Adrenal gland (tissue), 5 donors: ENCODE measurements at regions not wholly inside any gene's neighbourhood (a gene's known extent, or its start where the extent isn't known, plus 50 kb on each side); places are given as distances from the start of the nearest gene placed in this dataset.

ENCODE experiments used
- POLR2A ChIP-seq, 2 donors: fragments of 450-650 bp; IDR thresholded peaks; one replicate each; pipeline ENCODE4 v1.6.1; 2017; ENCODE audit warnings: antibody characterized with exemption in 2 of 2, mild to moderate bottlenecking in 2 of 2, moderate library complexity in 1 of 2
- TF ChIP-seq, protein P1 (sequence below), 6 experiments: fragments of 450-650 bp in 4 of 6; fragments of 200-600 bp in 2 of 6; sonication (generic) in 1 of 6; IDR thresholded peaks; 1 replicate in 5 of 6; 2 replicates in 1 of 6; pipeline versions ENCODE4 v1.5.1 to v1.8.0; 2016 to 2021; ENCODE audit warnings: antibody characterized with exemption in 6 of 6, mild to moderate bottlenecking in 2 of 6, moderate library complexity in 1 of 6
- donor health status: DM: no; HTN: no; CAD: no.

DNA sequence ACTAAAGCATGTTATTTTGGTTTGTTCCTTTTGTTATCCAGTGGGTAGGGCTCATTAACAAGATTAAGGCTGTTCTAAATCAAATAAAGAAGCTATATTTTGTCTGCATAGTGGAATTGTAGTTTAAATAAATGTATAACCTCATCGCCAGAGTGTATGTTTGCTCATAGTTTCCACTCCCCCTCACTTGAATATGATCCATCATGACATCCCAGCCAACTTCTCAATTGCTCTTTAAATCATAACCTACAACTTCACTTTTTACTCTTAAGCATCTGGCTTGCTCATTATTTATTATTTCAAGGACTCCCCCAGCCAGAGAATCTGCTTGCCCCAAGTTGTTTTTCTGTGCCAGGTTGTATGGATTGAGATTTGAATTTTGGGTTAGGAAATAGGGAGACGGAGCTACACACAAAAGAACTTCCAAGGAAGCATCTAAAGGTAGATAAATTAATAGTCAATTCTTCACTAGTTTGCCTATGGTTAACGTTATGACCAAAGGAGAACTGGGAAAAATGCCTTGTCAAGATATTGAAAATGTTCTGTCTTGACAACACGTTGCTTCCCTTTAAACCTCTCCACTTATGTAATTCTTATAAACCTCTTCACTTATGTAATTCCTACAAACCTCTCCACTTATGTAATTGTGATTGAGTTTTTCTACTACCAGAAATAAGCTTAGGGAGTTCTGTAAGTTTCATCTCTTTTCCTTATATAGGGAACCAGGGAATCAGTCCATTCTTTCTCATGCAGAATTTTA lies 55.4 kb upstream of the UPP2 start:
- no peak for TF ChIP-seq POLR2A (IDR thresholded peaks at IDR 0.05)
- TF ChIP-seq, protein P1, sequence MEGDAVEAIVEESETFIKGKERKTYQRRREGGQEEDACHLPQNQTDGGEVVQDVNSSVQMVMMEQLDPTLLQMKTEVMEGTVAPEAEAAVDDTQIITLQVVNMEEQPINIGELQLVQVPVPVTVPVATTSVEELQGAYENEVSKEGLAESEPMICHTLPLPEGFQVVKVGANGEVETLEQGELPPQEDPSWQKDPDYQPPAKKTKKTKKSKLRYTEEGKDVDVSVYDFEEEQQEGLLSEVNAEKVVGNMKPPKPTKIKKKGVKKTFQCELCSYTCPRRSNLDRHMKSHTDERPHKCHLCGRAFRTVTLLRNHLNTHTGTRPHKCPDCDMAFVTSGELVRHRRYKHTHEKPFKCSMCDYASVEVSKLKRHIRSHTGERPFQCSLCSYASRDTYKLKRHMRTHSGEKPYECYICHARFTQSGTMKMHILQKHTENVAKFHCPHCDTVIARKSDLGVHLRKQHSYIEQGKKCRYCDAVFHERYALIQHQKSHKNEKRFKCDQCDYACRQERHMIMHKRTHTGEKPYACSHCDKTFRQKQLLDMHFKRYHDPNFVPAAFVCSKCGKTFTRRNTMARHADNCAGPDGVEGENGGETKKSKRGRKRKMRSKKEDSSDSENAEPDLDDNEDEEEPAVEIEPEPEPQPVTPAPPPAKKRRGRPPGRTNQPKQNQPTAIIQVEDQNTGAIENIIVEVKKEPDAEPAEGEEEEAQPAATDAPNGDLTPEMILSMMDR (IDR thresholded peaks at IDR 0.05) = no peak
